Uterus (tissue), 2 donors: ENCODE measurements at regions not wholly inside any gene's neighbourhood (a gene's known extent, or its start where the extent isn't known, plus 50 kb on each side); places are given as distances from the start of the nearest gene placed in this dataset.

Source experiments
- CTCF ChIP-seq, 4 experiments: fragments of 200-600 bp in 2 of 4; fragments of 450-650 bp in 2 of 4; sonication (generic) in 2 of 4; IDR thresholded peaks; one replicate each; pipeline ENCODE4 v1.5.1; 2016 to 2019; ENCODE audit warnings: antibody characterized with exemption in 4 of 4, mild to moderate bottlenecking in 2 of 4, moderate library complexity in 1 of 4
- POLR2A ChIP-seq, 2 donors: fragments of 450-650 bp; IDR thresholded peaks; one replicate each; pipeline ENCODE4 v1.6.1; 2016; ENCODE audit warnings: antibody characterized with exemption in 2 of 2, mild to moderate bottlenecking in 1 of 2, moderate library complexity in 1 of 2

DNA sequence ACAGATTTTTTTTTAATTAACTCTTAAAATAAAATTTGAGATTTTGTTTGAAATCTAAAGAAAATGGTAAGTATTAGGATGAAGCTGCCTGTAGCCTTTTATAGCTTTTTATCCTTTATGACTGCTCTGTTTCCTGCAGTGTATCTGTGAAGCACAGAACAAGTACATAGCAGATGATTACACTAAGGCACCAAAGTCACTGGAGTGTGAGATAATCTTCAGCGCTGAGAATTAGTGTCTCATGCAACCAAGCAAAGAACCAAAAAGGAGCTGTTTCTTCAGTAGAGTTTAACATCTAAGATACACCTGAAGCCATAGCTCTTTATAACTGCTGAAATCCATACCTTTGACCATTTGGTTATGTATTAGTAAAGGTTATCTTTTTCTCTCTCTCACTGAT, 1989.8 kb upstream of the PCDH10 start:
- no peak for TF ChIP-seq POLR2A (IDR thresholded peaks at IDR 0.05)
- TF ChIP-seq CTCF (IDR thresholded peaks at IDR 0.05) = no peak
